ENCODE measurements at regions not wholly inside any gene's neighbourhood (a gene's known extent, or its start where the extent isn't known, plus 50 kb on each side); places are given as distances from the start of the nearest gene placed in this dataset.

GRCh38 chr1:178645808-178646200 lies 79.2 kb upstream of the RALGPS2 start:
- TF ChIP-seq POLR2A (IDR thresholded peaks at IDR 0.05; ENCODE audit: borderline replicate concordance, extremely low read depth, insufficient read depth, insufficient read length), result no peak
- TF ChIP-seq, protein P1, sequence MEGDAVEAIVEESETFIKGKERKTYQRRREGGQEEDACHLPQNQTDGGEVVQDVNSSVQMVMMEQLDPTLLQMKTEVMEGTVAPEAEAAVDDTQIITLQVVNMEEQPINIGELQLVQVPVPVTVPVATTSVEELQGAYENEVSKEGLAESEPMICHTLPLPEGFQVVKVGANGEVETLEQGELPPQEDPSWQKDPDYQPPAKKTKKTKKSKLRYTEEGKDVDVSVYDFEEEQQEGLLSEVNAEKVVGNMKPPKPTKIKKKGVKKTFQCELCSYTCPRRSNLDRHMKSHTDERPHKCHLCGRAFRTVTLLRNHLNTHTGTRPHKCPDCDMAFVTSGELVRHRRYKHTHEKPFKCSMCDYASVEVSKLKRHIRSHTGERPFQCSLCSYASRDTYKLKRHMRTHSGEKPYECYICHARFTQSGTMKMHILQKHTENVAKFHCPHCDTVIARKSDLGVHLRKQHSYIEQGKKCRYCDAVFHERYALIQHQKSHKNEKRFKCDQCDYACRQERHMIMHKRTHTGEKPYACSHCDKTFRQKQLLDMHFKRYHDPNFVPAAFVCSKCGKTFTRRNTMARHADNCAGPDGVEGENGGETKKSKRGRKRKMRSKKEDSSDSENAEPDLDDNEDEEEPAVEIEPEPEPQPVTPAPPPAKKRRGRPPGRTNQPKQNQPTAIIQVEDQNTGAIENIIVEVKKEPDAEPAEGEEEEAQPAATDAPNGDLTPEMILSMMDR (IDR thresholded peaks at IDR 0.05 in 2 of 3, conservative IDR thresholded peaks at IDR 0.05 in 1 of 3; ENCODE audit: borderline replicate concordance in 1 of 3, insufficient read depth in 1 of 3, low read depth in 2 of 3, low read length in 2 of 3), result no peak
